Heart left ventricle (tissue), 13 donors: ENCODE measurements at regions not wholly inside any gene's neighbourhood (a gene's known extent, or its start where the extent isn't known, plus 50 kb on each side); places are given as distances from the start of the nearest gene placed in this dataset.

ENCODE experiments used
- CTCF ChIP-seq, 12 donors: fragments of 200-600 bp; sonication (generic) in 4 of 12; IDR thresholded peaks; one replicate each; pipeline versions ENCODE4 v1.5.0 to v1.8.0; 2018 to 2022; ENCODE audit warnings: antibody characterized with exemption in 12 of 12, mild to moderate bottlenecking in 5 of 12
- POLR2A ChIP-seq, 2 donors: fragments of 450-650 bp; IDR thresholded peaks; one replicate each; pipeline ENCODE4 v1.6.1; 2017; ENCODE audit warnings: antibody characterized with exemption in 2 of 2, mild to moderate bottlenecking in 2 of 2, moderate library complexity in 2 of 2
- donor health status: ischemic (EF 13 %, LVEDD 7.1; RV severe dilation, severe dysfunction).
- donor health status: DM: no; HTN: yes; CAD: no.
- donor health status: DM: no; HTN: no; CAD: no.
- donor health status: ischemic (EF 25% LVEDD 6.9; RV normal size, moderate dysfunction).
- donor health status: ischemic (EF 25% LVEDD 5.7; RV mildly dilated, moderate dysfunction).
- donor health status: ischemic (EF 35%, LVEDD 5.7; RV mildly dilated, moderate dysfunction).
- donor health status: nonischemic (EF 11% LVEDD 7.7; RV severe dilation, severe dysfunction).
- donor health status: DM: yes; HTN: yes; CAD: no.
- donor health status: PGD.
- donor health status: ischemic (EF 29% LVEDD 5.4; RV normal size, mild dysfunction).
- donor health status: nonischemic (EF 23%, LVEDD 6.1; RV moderate dilation, normal function).

GRCh38 chr1:80083892-80084291 lies 1077.4 kb upstream of the ADGRL4 start:
- TF ChIP-seq CTCF (IDR thresholded peaks at IDR 0.05) (no peak), POLR2A (IDR thresholded peaks at IDR 0.05) (no peak)
